ENCODE measurements at regions not wholly inside any gene's neighbourhood (a gene's known extent, or its start where the extent isn't known, plus 50 kb on each side); places are given as distances from the start of the nearest gene placed in this dataset.

DNA sequence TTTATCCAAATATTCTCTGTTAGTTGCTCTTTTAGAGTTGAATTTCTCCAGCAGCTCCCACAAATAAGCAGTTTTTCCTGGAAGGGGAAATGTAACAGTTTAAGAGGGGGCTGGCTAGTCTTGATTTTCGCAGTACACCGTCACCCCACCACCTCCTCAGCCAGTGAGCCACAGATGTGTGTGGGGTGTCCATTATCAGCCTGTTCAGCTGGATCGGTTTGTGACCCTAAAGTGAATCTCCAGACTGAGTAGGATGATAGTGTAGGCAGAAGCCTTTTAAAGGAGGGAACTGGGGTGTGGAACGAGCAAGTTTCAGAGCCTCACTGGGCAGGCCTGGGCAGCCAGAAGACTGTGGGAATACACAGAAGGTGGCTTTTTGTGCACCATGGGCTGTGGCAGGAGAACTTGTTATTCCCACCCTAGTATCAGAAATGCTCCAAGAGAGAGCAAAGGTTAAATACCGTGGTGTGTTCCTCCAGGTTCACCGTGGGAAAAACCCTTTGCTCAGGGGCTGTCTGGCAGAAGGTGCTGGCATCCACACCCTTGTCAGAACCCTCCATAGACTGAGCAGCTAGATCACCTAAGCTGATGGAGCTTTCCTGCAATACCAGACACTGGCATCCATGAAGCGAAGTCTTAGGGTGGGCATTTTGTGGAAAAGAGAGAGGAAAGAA is 230.9 kb upstream of the MOCS1 start:
- TF ChIP-seq, protein P1, sequence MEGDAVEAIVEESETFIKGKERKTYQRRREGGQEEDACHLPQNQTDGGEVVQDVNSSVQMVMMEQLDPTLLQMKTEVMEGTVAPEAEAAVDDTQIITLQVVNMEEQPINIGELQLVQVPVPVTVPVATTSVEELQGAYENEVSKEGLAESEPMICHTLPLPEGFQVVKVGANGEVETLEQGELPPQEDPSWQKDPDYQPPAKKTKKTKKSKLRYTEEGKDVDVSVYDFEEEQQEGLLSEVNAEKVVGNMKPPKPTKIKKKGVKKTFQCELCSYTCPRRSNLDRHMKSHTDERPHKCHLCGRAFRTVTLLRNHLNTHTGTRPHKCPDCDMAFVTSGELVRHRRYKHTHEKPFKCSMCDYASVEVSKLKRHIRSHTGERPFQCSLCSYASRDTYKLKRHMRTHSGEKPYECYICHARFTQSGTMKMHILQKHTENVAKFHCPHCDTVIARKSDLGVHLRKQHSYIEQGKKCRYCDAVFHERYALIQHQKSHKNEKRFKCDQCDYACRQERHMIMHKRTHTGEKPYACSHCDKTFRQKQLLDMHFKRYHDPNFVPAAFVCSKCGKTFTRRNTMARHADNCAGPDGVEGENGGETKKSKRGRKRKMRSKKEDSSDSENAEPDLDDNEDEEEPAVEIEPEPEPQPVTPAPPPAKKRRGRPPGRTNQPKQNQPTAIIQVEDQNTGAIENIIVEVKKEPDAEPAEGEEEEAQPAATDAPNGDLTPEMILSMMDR (IDR thresholded peaks at IDR 0.05) = no peak
- TF ChIP-seq POLR2AphosphoS5 (IDR thresholded peaks at IDR 0.05) = no peak
- no peak for TF ChIP-seq POLR2A (IDR thresholded peaks at IDR 0.05)
